LNCAP (cell line): ENCODE measurements at regions not wholly inside any gene's neighbourhood (a gene's known extent, or its start where the extent isn't known, plus 50 kb on each side); places are given as distances from the start of the nearest gene placed in this dataset.

Experiments used
- TF ChIP-seq, protein P1 (sequence below): fragments of 450-650 bp; IDR thresholded peaks from 2 replicates; pipeline ENCODE4 v1.5.1; 2017; ENCODE audit warnings: mild to moderate bottlenecking

DNA sequence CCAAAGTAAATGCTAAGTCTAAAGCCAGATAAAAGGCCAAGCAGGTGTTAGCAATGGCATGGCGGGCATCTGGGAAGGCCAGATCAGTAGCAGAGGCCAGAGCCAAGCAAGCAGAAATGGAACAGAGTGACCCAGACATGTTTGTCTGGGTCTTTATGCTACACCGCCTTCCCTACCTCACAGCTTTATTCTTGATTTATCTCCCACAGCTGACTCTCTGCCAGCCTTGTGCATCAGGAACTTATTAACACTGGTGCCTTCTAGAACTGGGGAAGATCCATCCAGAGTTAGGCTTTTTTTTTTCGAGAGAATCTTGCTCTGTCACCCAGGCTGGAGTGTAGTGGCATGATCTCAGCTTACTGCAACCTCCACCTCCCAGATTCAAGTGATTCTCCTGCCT lies 112.5 kb upstream of the SLC44A1 start:
- TF ChIP-seq, protein P1, sequence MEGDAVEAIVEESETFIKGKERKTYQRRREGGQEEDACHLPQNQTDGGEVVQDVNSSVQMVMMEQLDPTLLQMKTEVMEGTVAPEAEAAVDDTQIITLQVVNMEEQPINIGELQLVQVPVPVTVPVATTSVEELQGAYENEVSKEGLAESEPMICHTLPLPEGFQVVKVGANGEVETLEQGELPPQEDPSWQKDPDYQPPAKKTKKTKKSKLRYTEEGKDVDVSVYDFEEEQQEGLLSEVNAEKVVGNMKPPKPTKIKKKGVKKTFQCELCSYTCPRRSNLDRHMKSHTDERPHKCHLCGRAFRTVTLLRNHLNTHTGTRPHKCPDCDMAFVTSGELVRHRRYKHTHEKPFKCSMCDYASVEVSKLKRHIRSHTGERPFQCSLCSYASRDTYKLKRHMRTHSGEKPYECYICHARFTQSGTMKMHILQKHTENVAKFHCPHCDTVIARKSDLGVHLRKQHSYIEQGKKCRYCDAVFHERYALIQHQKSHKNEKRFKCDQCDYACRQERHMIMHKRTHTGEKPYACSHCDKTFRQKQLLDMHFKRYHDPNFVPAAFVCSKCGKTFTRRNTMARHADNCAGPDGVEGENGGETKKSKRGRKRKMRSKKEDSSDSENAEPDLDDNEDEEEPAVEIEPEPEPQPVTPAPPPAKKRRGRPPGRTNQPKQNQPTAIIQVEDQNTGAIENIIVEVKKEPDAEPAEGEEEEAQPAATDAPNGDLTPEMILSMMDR: no peak

DNA sequence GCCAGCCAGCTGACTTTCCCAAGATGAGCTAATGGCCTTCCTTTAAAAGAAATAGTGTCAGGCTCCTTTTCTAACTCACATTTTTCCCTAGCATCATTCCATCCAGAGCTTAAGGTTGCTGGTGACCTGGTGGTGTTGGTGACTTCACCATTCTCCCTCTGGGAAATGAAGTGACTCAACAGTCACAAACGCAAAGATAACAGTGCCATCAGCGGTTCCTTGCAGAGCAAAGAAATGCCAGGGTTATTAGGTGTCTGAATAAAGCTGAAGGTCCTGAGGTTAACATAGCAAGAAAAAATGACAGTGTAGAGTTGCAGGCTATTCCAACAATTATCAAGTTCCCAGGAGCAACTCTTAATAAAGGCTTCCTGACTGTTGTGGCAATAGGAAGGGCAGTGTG lies 111.8 kb upstream of the SLC44A1 start:
- TF ChIP-seq, protein P1: no peak

DNA sequence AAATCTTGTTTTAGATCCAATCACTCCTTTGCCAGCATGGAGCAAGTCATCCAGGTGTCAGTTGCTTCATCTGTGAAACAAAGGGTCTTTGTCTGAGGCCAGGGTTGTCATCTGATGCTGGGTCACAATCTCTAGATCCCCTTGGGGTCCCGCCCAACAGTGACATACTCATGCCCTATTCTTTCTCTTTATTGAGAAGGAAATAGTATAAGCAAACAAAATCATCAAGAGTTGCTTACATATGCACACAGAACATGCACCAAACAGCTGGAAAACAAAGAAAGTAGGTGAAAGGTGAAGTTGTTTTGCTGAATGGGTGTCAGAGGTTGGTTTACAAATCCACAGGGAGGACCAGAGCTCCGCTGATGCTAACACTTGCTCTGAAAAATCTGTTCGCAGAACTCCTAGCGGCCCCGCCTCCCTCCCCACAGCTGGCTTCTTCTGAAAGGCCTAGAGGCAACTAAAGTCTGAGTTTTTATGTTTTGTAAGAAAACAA lies 106.1 kb upstream of the SLC44A1 start:
- TF ChIP-seq, protein P1: no peak

DNA sequence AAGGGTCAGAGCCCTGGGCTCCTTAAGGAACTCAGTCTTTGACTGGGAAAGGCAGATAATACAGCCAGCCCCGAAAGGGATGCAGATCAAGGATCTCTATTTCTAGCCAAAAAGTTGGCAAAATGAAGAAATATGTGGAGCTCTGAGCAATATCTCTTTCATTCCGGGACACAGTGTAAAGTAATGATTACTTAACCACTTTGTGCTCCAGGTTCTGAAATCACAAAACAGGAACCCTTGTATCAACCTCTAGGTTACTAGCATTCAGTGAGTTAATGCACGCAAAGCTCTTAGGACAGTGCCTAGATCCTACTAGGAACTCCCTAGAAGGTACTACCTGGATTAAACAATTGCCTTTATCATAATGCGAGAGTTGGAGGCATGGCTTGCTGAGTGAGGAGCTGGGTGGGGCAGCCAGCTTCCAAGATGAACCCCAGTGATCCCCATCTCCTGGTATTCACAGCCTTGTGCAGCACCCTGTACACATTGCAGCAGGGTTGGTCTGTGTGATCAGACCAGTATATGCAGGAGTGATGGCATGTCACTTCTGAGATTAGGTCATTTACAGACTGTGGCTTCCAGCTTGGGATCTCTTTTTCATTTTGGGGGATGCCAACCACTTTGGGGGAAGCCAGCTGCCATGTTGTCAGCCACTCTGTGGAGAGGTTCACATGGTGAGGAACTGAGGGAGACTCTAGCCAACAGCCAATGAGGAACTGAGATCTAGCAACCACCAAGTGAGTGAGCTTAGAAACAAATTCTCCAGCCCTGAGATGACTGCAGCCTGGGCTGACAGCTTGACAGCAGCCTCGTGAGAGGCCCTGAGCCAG lies 103.1 kb upstream of the SLC44A1 start:
- TF ChIP-seq, protein P1: no peak

DNA sequence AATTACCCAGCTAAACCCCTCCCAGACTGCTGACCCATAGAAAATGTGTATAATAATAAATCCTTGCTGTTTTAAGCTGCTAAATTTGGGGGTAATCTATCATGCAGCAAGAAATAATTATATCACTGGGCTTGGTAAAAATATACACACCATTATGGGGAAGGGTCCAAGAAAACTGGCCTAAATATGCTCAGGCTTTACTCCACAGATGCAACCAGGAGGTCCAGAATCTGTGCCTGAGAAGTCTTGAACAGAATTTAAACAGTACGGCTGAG lies 102.5 kb upstream of the SLC44A1 start:
- TF ChIP-seq, protein P1: no peak

DNA sequence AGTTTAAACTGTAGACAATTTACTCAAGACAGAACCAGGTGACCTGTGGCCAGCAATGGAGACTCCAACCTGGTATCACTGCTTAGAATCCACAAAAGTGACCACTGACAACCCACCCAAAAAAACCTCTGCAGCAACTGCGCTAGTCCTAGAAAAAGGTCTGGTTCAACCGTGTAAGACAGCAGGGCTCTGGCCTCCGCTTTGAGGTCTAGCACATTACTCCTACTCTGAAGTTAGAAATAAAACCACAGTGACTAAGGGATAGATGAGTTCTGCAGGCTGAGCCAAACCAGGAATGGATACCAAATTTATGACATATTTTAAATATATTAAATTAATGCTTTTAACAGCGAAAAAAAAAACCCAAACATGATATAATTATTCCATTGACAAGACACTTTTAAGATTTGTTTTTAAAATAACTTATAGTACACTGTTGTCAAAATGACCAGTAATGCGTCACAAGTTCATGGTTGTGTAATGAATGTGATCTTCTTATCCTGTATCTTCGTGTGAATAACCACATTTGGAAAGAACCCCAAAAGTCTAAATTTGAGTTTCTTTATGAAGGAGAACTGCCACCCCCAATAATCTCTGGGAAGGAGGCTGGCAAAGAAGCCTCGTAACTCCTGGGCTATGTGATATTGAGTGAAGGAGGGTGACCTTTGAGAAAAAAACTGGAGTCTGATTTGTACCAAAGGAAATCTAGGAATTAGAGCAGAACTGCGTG lies 101.9 kb upstream of the SLC44A1 start:
- TF ChIP-seq, protein P1: no peak

DNA sequence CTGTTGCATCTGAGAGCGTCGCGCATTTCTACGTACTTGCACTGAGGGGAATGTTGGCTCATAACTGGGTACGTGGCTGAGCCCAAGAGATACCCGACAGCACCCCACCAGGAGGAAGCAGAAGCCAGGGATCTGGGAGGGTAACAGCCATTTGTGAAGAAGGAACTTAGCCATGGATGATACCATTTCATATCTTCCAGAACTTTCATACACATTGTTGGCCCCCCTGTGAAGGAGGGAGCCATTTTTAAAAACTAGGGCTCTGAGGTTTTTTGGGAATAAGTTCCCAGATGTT lies 101.4 kb upstream of the SLC44A1 start:
- TF ChIP-seq, protein P1: no peak
